Hepatocyte (in vitro differentiated cells): ENCODE measurements at regions not wholly inside any gene's neighbourhood (a gene's known extent, or its start where the extent isn't known, plus 50 kb on each side); places are given as distances from the start of the nearest gene placed in this dataset.

Experiments
- DNase-seq: peaks from one replicate; pipeline ENCODE4 v3.0.0-alpha.2; 2016; ENCODE audit warnings: low spot score
- H2AFZ ChIP-seq: fragments of 200-600 bp; sonication (generic); 2 replicates; pipeline ENCODE4 v1.6.0; 2016; ENCODE audit warnings: antibody characterized with exemption, mild to moderate bottlenecking
- H3K27ac ChIP-seq: fragments of 200-600 bp; sonication (generic); 2 replicates; pipeline ENCODE4 v1.5.1; 2016; ENCODE audit warnings: mild to moderate bottlenecking
- H3K27me3 ChIP-seq: fragments of 200-600 bp; sonication (generic); 2 replicates; pipeline ENCODE4 v1.6.1; 2016
- H3K36me3 ChIP-seq: fragments of 200-600 bp; sonication (generic); replicated peaks from 2 replicates; pipeline ENCODE4 v1.5.1; 2016; ENCODE audit warnings: low read depth; ENCODE audit not compliant: insufficient read depth
- H3K4me1 ChIP-seq: fragments of 200-600 bp; sonication (generic); 2 replicates; pipeline ENCODE4 v1.5.1; 2016; ENCODE audit warnings: mild to moderate bottlenecking, moderate library complexity; ENCODE audit not compliant: insufficient read depth
- H3K4me2 ChIP-seq: fragments of 200-600 bp; sonication (generic); 2 replicates; pipeline ENCODE4 v1.6.0; 2016
- H3K4me3 ChIP-seq: fragments of 200-600 bp; sonication (generic); 2 replicates; pipeline ENCODE4 v1.5.1; 2016; ENCODE audit warnings: mild to moderate bottlenecking
- H3K79me2 ChIP-seq: fragments of 200-600 bp; sonication (generic); 2 replicates; pipeline ENCODE4 v1.6.0; 2017; ENCODE audit warnings: mild to moderate bottlenecking
- H3K9me2 ChIP-seq: fragments of 200-600 bp; sonication (generic); replicated peaks from 2 replicates; pipeline ENCODE4 v1.6.0; 2017; ENCODE audit warnings: mild to moderate bottlenecking; ENCODE audit not compliant: insufficient read depth
- H3K9me3 ChIP-seq: fragments of 200-600 bp; sonication (generic); 2 replicates; pipeline ENCODE4 v1.5.1; 2016; ENCODE audit warnings: low read depth, mild to moderate bottlenecking
- H4K20me1 ChIP-seq: fragments of 200-600 bp; sonication (generic); 2 replicates; pipeline ENCODE4 v1.6.0; 2016; ENCODE audit warnings: mild to moderate bottlenecking; ENCODE audit not compliant: insufficient read depth, poor library complexity, severe bottlenecking
- EZH2 ChIP-seq: fragments of 200-600 bp; sonication (generic); IDR thresholded peaks from 2 replicates; pipeline ENCODE4 v1.6.1; 2016; ENCODE audit warnings: antibody characterized with exemption, mild to moderate bottlenecking, borderline replicate concordance
- EZH2phosphoT487 ChIP-seq: fragments of 200-600 bp; sonication (generic); IDR thresholded peaks from one replicate; pipeline ENCODE4 v1.6.1; 2018; ENCODE audit warnings: antibody characterized with exemption, mild to moderate bottlenecking, low read depth, moderate library complexity; ENCODE audit not compliant: unreplicated experiment, severe bottlenecking
- WGBS: methylation state at CpG from one replicate; pipeline ENCODE4 v1.1.6; 2016; ENCODE audit warnings: low lambda C conversion rate; ENCODE audit errors: missing lambda C conversion rate; 5-methylcytosine and 5-hydroxymethylcytosine counted together
- TF ChIP-seq, protein P1 (sequence below): fragments of 200-600 bp; sonication (generic); IDR thresholded peaks from 2 replicates; pipeline ENCODE4 v1.5.1; 2016; ENCODE audit warnings: antibody characterized with exemption, mild to moderate bottlenecking; ENCODE audit not compliant: poor library complexity

DNA sequence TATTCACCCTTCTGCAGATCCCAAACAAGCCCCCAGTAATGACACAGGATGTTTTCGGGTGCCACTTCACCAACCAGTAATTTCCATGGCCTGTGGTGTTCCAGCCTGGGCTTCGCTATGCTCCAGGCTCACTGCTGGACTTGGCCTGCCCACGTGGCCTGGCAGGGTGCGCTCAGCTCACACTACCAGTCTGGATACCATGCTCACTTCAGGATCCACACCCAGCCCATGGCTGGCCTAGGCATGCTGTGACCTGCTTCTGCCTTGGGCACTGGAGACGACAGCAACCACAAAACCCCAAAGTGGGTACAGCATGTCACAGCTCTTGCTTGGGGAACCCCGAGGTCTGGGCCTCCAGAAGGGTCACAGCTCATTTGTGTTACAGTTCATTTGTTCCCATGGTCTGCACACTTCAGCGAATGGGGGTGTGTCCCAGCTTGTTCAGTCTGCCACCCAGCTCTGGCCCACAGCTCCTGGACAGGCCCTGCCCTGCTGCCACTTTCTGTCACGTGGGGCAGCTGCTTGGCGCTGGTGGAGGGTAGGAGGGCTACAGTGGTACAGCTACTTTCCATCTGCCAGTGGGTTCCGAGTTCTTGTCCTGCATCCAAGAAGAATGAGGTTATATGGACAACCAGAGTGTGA is 650.8 kb downstream of the MCTP2 start:
- H2AFZ ChIP-seq = no peak overlapping the region
- peaks cover 4% of the 10 kb centered on the region for H3K9me3 ChIP-seq
- TF ChIP-seq EZH2 (no peak), EZH2phosphoT487 (no peak)
- TF ChIP-seq, protein P1, sequence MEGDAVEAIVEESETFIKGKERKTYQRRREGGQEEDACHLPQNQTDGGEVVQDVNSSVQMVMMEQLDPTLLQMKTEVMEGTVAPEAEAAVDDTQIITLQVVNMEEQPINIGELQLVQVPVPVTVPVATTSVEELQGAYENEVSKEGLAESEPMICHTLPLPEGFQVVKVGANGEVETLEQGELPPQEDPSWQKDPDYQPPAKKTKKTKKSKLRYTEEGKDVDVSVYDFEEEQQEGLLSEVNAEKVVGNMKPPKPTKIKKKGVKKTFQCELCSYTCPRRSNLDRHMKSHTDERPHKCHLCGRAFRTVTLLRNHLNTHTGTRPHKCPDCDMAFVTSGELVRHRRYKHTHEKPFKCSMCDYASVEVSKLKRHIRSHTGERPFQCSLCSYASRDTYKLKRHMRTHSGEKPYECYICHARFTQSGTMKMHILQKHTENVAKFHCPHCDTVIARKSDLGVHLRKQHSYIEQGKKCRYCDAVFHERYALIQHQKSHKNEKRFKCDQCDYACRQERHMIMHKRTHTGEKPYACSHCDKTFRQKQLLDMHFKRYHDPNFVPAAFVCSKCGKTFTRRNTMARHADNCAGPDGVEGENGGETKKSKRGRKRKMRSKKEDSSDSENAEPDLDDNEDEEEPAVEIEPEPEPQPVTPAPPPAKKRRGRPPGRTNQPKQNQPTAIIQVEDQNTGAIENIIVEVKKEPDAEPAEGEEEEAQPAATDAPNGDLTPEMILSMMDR = no peak

DNA sequence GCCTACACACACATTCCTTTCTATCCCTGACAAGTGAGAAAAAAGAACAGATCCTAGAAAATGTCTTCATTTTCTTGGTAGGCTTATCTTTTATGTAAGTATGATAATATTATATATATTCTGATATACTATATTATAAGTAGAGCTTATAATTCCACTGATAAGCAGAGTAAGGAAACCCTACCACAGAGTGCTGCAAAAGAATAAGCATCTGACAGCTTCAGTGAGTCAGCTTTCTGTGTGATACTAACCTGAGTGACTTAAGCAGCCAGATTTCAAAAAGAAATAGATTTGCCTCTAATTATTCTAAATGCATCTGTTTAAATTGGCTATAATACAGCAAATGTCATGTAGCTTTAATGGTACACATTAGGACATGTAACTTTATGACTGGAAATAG is 656.0 kb downstream of the MCTP2 start:
- no peak overlapping the region for H3K27ac ChIP-seq
- H3K27me3 ChIP-seq = no peaks in the 10 kb centered on the region
- no peaks in the 10 kb centered on the region for H3K9me3 ChIP-seq
- no peak overlapping the region for H3K4me3 ChIP-seq
- no peak overlapping the region for H2AFZ ChIP-seq
- H4K20me1 ChIP-seq = no peaks in the 10 kb centered on the region
- no peak overlapping the region for H3K4me2 ChIP-seq
- no peak for TF ChIP-seq EZH2
- TF ChIP-seq, protein P1 = no peak
- no peak for TF ChIP-seq EZH2phosphoT487
- H3K36me3 ChIP-seq = no peaks in the 10 kb centered on the region
- no peak for DNase-seq
- no peaks in the 10 kb centered on the region for H3K9me2 ChIP-seq
- H3K79me2 ChIP-seq = no peaks in the 10 kb centered on the region
- no peaks in the 10 kb centered on the region for H3K4me1 ChIP-seq

More for the DNA sequence above, 650.8 kb downstream of the MCTP2 start:
- H3K4me3 ChIP-seq = no peak overlapping the region
- no peaks in the 10 kb centered on the region for H3K4me1 ChIP-seq
- no peak overlapping the region for H3K27ac ChIP-seq
- H3K4me2 ChIP-seq = no peak overlapping the region
- H3K36me3 ChIP-seq = no peaks in the 10 kb centered on the region
- WGBS = 94% methylated on average over 10 of the region's 10 CpGs
- no peak for DNase-seq
- H3K79me2 ChIP-seq = no peaks in the 10 kb centered on the region
- no peaks in the 10 kb centered on the region for H3K27me3 ChIP-seq
- no peaks in the 10 kb centered on the region for H3K9me2 ChIP-seq
- H4K20me1 ChIP-seq = no peaks in the 10 kb centered on the region

DNA sequence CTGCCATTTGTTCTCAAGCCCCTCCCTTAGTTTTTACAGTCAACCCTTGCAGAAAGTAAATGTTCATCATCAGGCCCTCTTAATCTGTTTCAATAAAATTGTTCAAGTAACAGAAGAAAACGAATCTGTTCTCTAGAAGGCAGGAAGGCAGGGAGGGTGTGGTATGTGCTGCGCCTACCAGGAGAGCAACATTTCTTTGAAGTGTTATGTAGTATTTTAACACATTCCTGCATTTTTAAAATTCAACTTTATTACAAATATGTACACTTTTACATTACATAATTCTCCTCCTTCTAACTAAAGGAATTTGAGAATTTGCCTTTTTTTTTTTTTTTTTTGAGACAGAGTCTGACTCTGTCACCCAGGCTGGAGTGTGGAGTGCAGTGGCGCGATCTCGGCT is 657.8 kb downstream of the MCTP2 start:
- no peak for DNase-seq
- Histone ChIP-seq H3K27ac (no peak overlapping the region), H3K9me3 (no peaks in the 10 kb centered on the region), H3K36me3 (no peaks in the 10 kb centered on the region), H4K20me1 (no peaks in the 10 kb centered on the region), H3K4me1 (no peaks in the 10 kb centered on the region), H3K4me2 (no peak overlapping the region), H3K4me3 (no peak overlapping the region), H2AFZ (no peak overlapping the region), H3K27me3 (no peaks in the 10 kb centered on the region), H3K79me2 (no peaks in the 10 kb centered on the region), H3K9me2 (no peaks in the 10 kb centered on the region)
- 93% methylated on average over 5 of the region's 5 CpGs for WGBS
- TF ChIP-seq, protein P1 = no peak
- TF ChIP-seq EZH2phosphoT487 (no peak), EZH2 (no peak)

DNA sequence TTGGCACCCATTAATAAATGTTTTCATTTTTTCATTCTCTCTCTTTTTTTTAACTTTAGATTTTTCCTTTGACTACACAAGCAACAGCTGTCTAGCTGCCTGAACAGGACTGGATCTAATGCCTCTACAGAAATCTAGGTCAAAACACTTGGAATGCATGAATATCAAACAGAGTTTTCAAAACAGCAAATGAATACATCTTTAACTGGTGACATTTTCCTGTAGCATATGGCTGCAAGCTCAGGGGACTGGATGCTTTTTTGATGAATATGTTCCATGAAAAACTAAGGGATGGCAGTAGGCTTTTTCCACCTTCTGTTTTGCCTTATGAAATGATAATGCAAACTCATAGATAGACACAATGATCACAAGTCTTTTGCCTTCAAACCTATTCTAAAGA is 661.7 kb downstream of the MCTP2 start:
- no peaks in the 10 kb centered on the region for H3K79me2 ChIP-seq
- no peaks in the 10 kb centered on the region for H3K9me2 ChIP-seq
- no peak overlapping the region for H3K27ac ChIP-seq
- H2AFZ ChIP-seq = no peak overlapping the region
- no peaks in the 10 kb centered on the region for H4K20me1 ChIP-seq
- peaks cover 6% of the 10 kb centered on the region for H3K9me3 ChIP-seq
- DNase-seq = no peak
- H3K4me1 ChIP-seq = no peaks in the 10 kb centered on the region
- no peak overlapping the region for H3K4me2 ChIP-seq
- H3K36me3 ChIP-seq = peaks cover 4% of the 10 kb centered on the region
- no peaks in the 10 kb centered on the region for H3K27me3 ChIP-seq
- H3K4me3 ChIP-seq = no peak overlapping the region
- TF ChIP-seq, protein P1 = no peak
